Activated naive CD8-positive, alpha-beta T cell treated with anti-CD3 and anti-CD28 coated beads, Interleukin-2, amount 50 U/mL, for 24 hours (primary cell): ENCODE measurements at regions not wholly inside any gene's neighbourhood (a gene's known extent, or its start where the extent isn't known, plus 50 kb on each side); places are given as distances from the start of the nearest gene placed in this dataset.

Experiments used
- ATAC-seq: fragments of 150-1000 bp; cut with Tn5 transposase; one replicate; pipeline ENCODE4 v1.10.0; 2021
- DNase-seq: peaks from one replicate; pipeline ENCODE4 v3.0.0; 2021
- H3K27ac Mint-ChIP-seq: one replicate; pipeline ENCODE4 v1.8.0; 2021; ENCODE audit warnings: mild to moderate bottlenecking, mixed read lengths
- H3K27me3 Mint-ChIP-seq: one replicate; pipeline ENCODE4 v1.8.0; 2021; ENCODE audit warnings: mixed read lengths
- H3K36me3 Mint-ChIP-seq: one replicate; pipeline ENCODE4 v1.8.0; 2021; ENCODE audit warnings: low read depth, mixed read lengths
- H3K4me1 Mint-ChIP-seq: one replicate; pipeline ENCODE4 v1.8.0; 2021; ENCODE audit warnings: mixed read lengths
- H3K4me3 Mint-ChIP-seq: one replicate; pipeline ENCODE4 v1.8.0; 2021; ENCODE audit warnings: mild to moderate bottlenecking, moderate library complexity, mixed read lengths
- H3K9me3 Mint-ChIP-seq: one replicate; pipeline ENCODE4 v1.8.0; 2021; ENCODE audit warnings: mixed read lengths

- no peak overlapping the region for H3K4me3 Mint-ChIP-seq
- H3K9me3 Mint-ChIP-seq, result peaks cover 9% of the 10 kb centered on the region
- H3K27ac Mint-ChIP-seq, result no peak overlapping the region
- ATAC-seq (no peak), DNase-seq (no peak)
- H3K27me3 Mint-ChIP-seq, result no peaks in the 10 kb centered on the region
- H3K4me1 Mint-ChIP-seq, result no peaks in the 10 kb centered on the region
- H3K36me3 Mint-ChIP-seq, result no peaks in the 10 kb centered on the region
These were observed 293.1 kb upstream of the CDH6 start for GRCh38 chr5:30900367-30900766.

GRCh38 chr5:30894811-30895210, 298.7 kb upstream of the CDH6 start:
- Mint-ChIP-seq H3K9me3 (peaks cover 13% of the 10 kb centered on the region), H3K4me3 (no peak overlapping the region), H3K36me3 (no peaks in the 10 kb centered on the region), H3K27me3 (no peaks in the 10 kb centered on the region), H3K27ac (no peak overlapping the region), H3K4me1 (no peaks in the 10 kb centered on the region)
- ATAC-seq, result no peak
- no peak for DNase-seq

GRCh38 chr5:30891660-30892059, 301.8 kb upstream of the CDH6 start:
- no peak for DNase-seq
- Mint-ChIP-seq H3K9me3 (peaks cover 10% of the 10 kb centered on the region), H3K4me1 (no peaks in the 10 kb centered on the region), H3K27me3 (no peaks in the 10 kb centered on the region), H3K36me3 (no peaks in the 10 kb centered on the region), H3K4me3 (no peak overlapping the region), H3K27ac (no peak overlapping the region)
- ATAC-seq, result no peak

GRCh38 chr5:30890377-30890776, 303.1 kb upstream of the CDH6 start:
- no peaks in the 10 kb centered on the region for H3K27me3 Mint-ChIP-seq
- H3K9me3 Mint-ChIP-seq, result peaks cover 10% of the 10 kb centered on the region

GRCh38 chr5:30880514-30880913, 313.0 kb upstream of the CDH6 start:
- H3K27ac Mint-ChIP-seq, result no peak overlapping the region
- no peak overlapping the region for H3K4me3 Mint-ChIP-seq
- H3K4me1 Mint-ChIP-seq, result no peaks in the 10 kb centered on the region
- DNase-seq (no peak), ATAC-seq (no peak)
- H3K9me3 Mint-ChIP-seq, result peaks cover 8% of the 10 kb centered on the region
- no peaks in the 10 kb centered on the region for H3K27me3 Mint-ChIP-seq
- no peaks in the 10 kb centered on the region for H3K36me3 Mint-ChIP-seq

More at GRCh38 chr5:30890377-30890776, 303.1 kb upstream of the CDH6 start:
- ATAC-seq (no peak), DNase-seq (no peak)
- H3K27ac Mint-ChIP-seq, result no peak overlapping the region
- no peak overlapping the region for H3K4me3 Mint-ChIP-seq
- no peaks in the 10 kb centered on the region for H3K4me1 Mint-ChIP-seq
- H3K36me3 Mint-ChIP-seq, result no peaks in the 10 kb centered on the region

GRCh38 chr5:30879887-30880286, 313.6 kb upstream of the CDH6 start:
- no peak for ATAC-seq
- Mint-ChIP-seq H3K4me1 (no peaks in the 10 kb centered on the region), H3K27me3 (no peaks in the 10 kb centered on the region)

GRCh38 chr5:30878746-30879145, 314.7 kb upstream of the CDH6 start:
- no peaks in the 10 kb centered on the region for H3K4me1 Mint-ChIP-seq

More at GRCh38 chr5:30879887-30880286, 313.6 kb upstream of the CDH6 start:
- H3K9me3 Mint-ChIP-seq, result peaks cover 8% of the 10 kb centered on the region
- no peak overlapping the region for H3K4me3 Mint-ChIP-seq
- no peaks in the 10 kb centered on the region for H3K36me3 Mint-ChIP-seq
- no peak for DNase-seq
- no peak overlapping the region for H3K27ac Mint-ChIP-seq

GRCh38 chr5:30878296-30878695, 315.2 kb upstream of the CDH6 start:
- DNase-seq (no peak), ATAC-seq (no peak)
- Mint-ChIP-seq H3K4me3 (no peak overlapping the region), H3K27me3 (no peaks in the 10 kb centered on the region), H3K36me3 (no peaks in the 10 kb centered on the region), H3K27ac (no peak overlapping the region), H3K4me1 (no peaks in the 10 kb centered on the region), H3K9me3 (no peaks in the 10 kb centered on the region)

More at GRCh38 chr5:30878746-30879145, 314.7 kb upstream of the CDH6 start:
- no peak overlapping the region for H3K4me3 Mint-ChIP-seq
- DNase-seq (no peak), ATAC-seq (no peak)
- H3K36me3 Mint-ChIP-seq, result no peaks in the 10 kb centered on the region
- peaks cover under 1% of the 10 kb centered on the region for H3K9me3 Mint-ChIP-seq
- no peak overlapping the region for H3K27ac Mint-ChIP-seq
- H3K27me3 Mint-ChIP-seq, result no peaks in the 10 kb centered on the region

GRCh38 chr5:30874241-30875034, 319.0 kb upstream of the CDH6 start:
- peaks cover 4% of the 10 kb centered on the region for H3K9me3 Mint-ChIP-seq
- no peaks in the 10 kb centered on the region for H3K27me3 Mint-ChIP-seq
- H3K27ac Mint-ChIP-seq, result no peak overlapping the region
- no peaks in the 10 kb centered on the region for H3K36me3 Mint-ChIP-seq
- H3K4me3 Mint-ChIP-seq, result no peak overlapping the region
- no peak for ATAC-seq
- DNase-seq, result no peak
- H3K4me1 Mint-ChIP-seq, result no peaks in the 10 kb centered on the region

- no peak for DNase-seq
- Mint-ChIP-seq H3K27ac (no peak overlapping the region), H3K9me3 (peaks cover 4% of the 10 kb centered on the region)
These were observed 322.3 kb upstream of the CDH6 start for GRCh38 chr5:30871196-30871595.

GRCh38 chr5:30867711-30868110, 325.8 kb upstream of the CDH6 start:
- H3K9me3 Mint-ChIP-seq, result peaks cover 14% of the 10 kb centered on the region
- no peak for DNase-seq
- no peaks in the 10 kb centered on the region for H3K36me3 Mint-ChIP-seq

More at GRCh38 chr5:30871196-30871595, 322.3 kb upstream of the CDH6 start:
- ATAC-seq, result no peak
- Mint-ChIP-seq H3K4me3 (no peak overlapping the region), H3K4me1 (no peaks in the 10 kb centered on the region), H3K27me3 (no peaks in the 10 kb centered on the region), H3K36me3 (no peaks in the 10 kb centered on the region)

GRCh38 chr5:30866142-30866541, 327.3 kb upstream of the CDH6 start:
- DNase-seq, result no peak
- Mint-ChIP-seq H3K27me3 (no peaks in the 10 kb centered on the region), H3K4me1 (no peaks in the 10 kb centered on the region), H3K36me3 (no peaks in the 10 kb centered on the region), H3K4me3 (no peak overlapping the region), H3K9me3 (peaks cover 10% of the 10 kb centered on the region), H3K27ac (no peak overlapping the region)
- no peak for ATAC-seq

More at GRCh38 chr5:30867711-30868110, 325.8 kb upstream of the CDH6 start:
- H3K27ac Mint-ChIP-seq, result no peak overlapping the region
- no peaks in the 10 kb centered on the region for H3K4me1 Mint-ChIP-seq
- H3K4me3 Mint-ChIP-seq, result no peak overlapping the region
- H3K27me3 Mint-ChIP-seq, result no peaks in the 10 kb centered on the region
- ATAC-seq, result no peak

GRCh38 chr5:30856242-30856641, 337.2 kb upstream of the CDH6 start:
- DNase-seq (no peak), ATAC-seq (no peak)
- Mint-ChIP-seq H3K27me3 (no peaks in the 10 kb centered on the region), H3K36me3 (no peaks in the 10 kb centered on the region), H3K27ac (no peak overlapping the region), H3K4me3 (no peak overlapping the region), H3K4me1 (no peaks in the 10 kb centered on the region), H3K9me3 (peaks cover 26% of the 10 kb centered on the region)

- DNase-seq (no peak), ATAC-seq (no peak)
- Mint-ChIP-seq H3K27me3 (no peaks in the 10 kb centered on the region), H3K9me3 (peaks cover 22% of the 10 kb centered on the region), H3K36me3 (no peaks in the 10 kb centered on the region), H3K4me1 (no peaks in the 10 kb centered on the region), H3K4me3 (no peak overlapping the region), H3K27ac (no peak overlapping the region)
These were observed 340.3 kb upstream of the CDH6 start for GRCh38 chr5:30853158-30853557.

GRCh38 chr5:30850866-30851265, 342.6 kb upstream of the CDH6 start:
- H3K9me3 Mint-ChIP-seq, result peaks cover 14% of the 10 kb centered on the region
- ATAC-seq (no peak), DNase-seq (no peak)
- no peaks in the 10 kb centered on the region for H3K27me3 Mint-ChIP-seq
- H3K4me3 Mint-ChIP-seq, result no peak overlapping the region
- no peak overlapping the region for H3K27ac Mint-ChIP-seq
- H3K4me1 Mint-ChIP-seq, result no peaks in the 10 kb centered on the region
- no peaks in the 10 kb centered on the region for H3K36me3 Mint-ChIP-seq
